ENCODE measurements at regions not wholly inside any gene's neighbourhood (a gene's known extent, or its start where the extent isn't known, plus 50 kb on each side); places are given as distances from the start of the nearest gene placed in this dataset.

DNA sequence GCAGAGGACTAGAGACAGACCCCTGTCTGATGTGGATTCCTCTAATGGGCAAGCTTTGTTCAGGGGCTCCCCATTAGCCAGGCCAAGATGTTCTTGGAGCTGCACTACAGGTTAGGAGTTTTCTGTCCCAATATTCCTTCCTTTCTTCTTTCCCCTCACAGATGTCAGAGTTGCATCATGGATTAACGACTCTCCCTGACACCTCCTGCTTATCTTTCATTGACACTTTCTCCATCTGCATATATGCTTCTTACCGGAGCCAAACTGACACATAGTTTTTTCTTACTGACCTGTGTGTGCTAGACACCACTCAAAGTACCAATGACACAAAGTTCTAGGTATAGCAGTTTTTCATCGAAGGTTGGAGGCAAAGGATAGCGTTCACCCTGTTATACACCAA is 228.6 kb upstream of the HCCS start:
- H3K36me3 ChIP-seq (ENCODE audit: control insufficient read depth, insufficient read depth, low read length), result no peaks in the 10 kb centered on the region
- in situ Hi-C loops (cut with HindIII; ENCODE audit: low pct_unique_long_range_greater_than_20kb, low sequenced_read_pairs), result no loop called here
- ATAC-seq, result no peak
- ChIA-PET CTCF (no interaction called here), POLR2A (no interaction called here)
- no peaks in the 10 kb centered on the region for H3K4me1 ChIP-seq (ENCODE audit: control insufficient read depth, insufficient read depth, low read length)
- no peak overlapping the region for H3K27ac ChIP-seq (ENCODE audit: low read length)
- no TSS peak for BruUV-seq (replicated peaks)
- no peak overlapping the region for H3K4me3 ChIP-seq (ENCODE audit: low read depth in 2 of 2, low read length in 2 of 2)
- intact Hi-C loops (cut with micrococcal nuclease; ENCODE audit: unreplicated experiment), result no loop called here
- TF ChIP-seq, protein P1, sequence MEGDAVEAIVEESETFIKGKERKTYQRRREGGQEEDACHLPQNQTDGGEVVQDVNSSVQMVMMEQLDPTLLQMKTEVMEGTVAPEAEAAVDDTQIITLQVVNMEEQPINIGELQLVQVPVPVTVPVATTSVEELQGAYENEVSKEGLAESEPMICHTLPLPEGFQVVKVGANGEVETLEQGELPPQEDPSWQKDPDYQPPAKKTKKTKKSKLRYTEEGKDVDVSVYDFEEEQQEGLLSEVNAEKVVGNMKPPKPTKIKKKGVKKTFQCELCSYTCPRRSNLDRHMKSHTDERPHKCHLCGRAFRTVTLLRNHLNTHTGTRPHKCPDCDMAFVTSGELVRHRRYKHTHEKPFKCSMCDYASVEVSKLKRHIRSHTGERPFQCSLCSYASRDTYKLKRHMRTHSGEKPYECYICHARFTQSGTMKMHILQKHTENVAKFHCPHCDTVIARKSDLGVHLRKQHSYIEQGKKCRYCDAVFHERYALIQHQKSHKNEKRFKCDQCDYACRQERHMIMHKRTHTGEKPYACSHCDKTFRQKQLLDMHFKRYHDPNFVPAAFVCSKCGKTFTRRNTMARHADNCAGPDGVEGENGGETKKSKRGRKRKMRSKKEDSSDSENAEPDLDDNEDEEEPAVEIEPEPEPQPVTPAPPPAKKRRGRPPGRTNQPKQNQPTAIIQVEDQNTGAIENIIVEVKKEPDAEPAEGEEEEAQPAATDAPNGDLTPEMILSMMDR (IDR thresholded peaks at IDR 0.05), result no peak
- TF ChIP-seq POLR2AphosphoS5 (IDR thresholded peaks at IDR 0.05; ENCODE audit: low read depth, low read length) (no peak), TCF7L2 (IDR thresholded peaks at IDR 0.05; ENCODE audit: low read depth, low read length) (no peak), SIN3A (IDR thresholded peaks at IDR 0.05; ENCODE audit: borderline replicate concordance, insufficient read depth, low read depth, low read length) (no peak)
- TF ChIP-seq, protein P2, sequence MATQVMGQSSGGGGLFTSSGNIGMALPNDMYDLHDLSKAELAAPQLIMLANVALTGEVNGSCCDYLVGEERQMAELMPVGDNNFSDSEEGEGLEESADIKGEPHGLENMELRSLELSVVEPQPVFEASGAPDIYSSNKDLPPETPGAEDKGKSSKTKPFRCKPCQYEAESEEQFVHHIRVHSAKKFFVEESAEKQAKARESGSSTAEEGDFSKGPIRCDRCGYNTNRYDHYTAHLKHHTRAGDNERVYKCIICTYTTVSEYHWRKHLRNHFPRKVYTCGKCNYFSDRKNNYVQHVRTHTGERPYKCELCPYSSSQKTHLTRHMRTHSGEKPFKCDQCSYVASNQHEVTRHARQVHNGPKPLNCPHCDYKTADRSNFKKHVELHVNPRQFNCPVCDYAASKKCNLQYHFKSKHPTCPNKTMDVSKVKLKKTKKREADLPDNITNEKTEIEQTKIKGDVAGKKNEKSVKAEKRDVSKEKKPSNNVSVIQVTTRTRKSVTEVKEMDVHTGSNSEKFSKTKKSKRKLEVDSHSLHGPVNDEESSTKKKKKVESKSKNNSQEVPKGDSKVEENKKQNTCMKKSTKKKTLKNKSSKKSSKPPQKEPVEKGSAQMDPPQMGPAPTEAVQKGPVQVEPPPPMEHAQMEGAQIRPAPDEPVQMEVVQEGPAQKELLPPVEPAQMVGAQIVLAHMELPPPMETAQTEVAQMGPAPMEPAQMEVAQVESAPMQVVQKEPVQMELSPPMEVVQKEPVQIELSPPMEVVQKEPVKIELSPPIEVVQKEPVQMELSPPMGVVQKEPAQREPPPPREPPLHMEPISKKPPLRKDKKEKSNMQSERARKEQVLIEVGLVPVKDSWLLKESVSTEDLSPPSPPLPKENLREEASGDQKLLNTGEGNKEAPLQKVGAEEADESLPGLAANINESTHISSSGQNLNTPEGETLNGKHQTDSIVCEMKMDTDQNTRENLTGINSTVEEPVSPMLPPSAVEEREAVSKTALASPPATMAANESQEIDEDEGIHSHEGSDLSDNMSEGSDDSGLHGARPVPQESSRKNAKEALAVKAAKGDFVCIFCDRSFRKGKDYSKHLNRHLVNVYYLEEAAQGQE (IDR thresholded peaks at IDR 0.05; ENCODE audit: insufficient read depth in 1 of 2, low read depth in 2 of 2, low read length in 1 of 2), result no peak
- DNase-seq (ENCODE audit: low read depth, low spot score), result no peak
- no peaks in the 10 kb centered on the region for H3K9me3 ChIP-seq (ENCODE audit: control insufficient read depth, insufficient read depth, low read depth, low read length)
- H3K27me3 ChIP-seq (ENCODE audit: control insufficient read depth, insufficient read depth, low read length), result no peaks in the 10 kb centered on the region

DNA sequence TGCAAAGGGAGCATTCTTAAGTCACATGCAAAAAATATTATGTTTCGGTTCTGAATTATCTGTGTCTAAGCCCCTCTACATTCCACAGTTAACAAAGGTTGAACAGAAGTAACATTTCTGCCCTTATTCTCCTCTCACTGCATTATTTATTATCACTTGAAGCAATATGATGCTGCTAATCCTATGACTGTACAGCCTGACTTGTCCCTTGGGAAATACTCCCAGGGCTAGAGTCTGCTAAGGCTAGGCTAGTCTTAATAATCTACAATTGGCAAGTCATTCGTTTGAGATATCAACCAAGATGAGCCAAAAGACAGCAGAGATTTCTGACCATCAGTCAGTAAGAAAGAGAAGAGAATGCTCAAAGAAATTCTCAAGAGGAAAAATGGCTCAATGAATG is 226.9 kb upstream of the HCCS start:
- DNase-seq (ENCODE audit: low read depth, low spot score), result no peak
- TF ChIP-seq, protein P1 (IDR thresholded peaks at IDR 0.05), result no peak
- TF ChIP-seq TCF7L2 (IDR thresholded peaks at IDR 0.05; ENCODE audit: low read depth, low read length) (no peak), SIN3A (IDR thresholded peaks at IDR 0.05; ENCODE audit: borderline replicate concordance, insufficient read depth, low read depth, low read length) (no peak), POLR2AphosphoS5 (IDR thresholded peaks at IDR 0.05; ENCODE audit: low read depth, low read length) (no peak)
- TF ChIP-seq, protein P2 (IDR thresholded peaks at IDR 0.05; ENCODE audit: insufficient read depth in 1 of 2, low read depth in 2 of 2, low read length in 1 of 2), result no peak
- no peaks in the 10 kb centered on the region for H3K9me3 ChIP-seq (ENCODE audit: control insufficient read depth, insufficient read depth, low read depth, low read length)
- no peaks in the 10 kb centered on the region for H3K4me1 ChIP-seq (ENCODE audit: control insufficient read depth, insufficient read depth, low read length)
- no peak for ATAC-seq
- intact Hi-C loops (cut with micrococcal nuclease; ENCODE audit: unreplicated experiment) (no loop called here), in situ Hi-C loops (cut with HindIII; ENCODE audit: low pct_unique_long_range_greater_than_20kb, low sequenced_read_pairs) (no loop called here)
- no peaks in the 10 kb centered on the region for H3K27me3 ChIP-seq (ENCODE audit: control insufficient read depth, insufficient read depth, low read length)
- ChIA-PET CTCF (no interaction called here), POLR2A (no interaction called here)
- no peaks in the 10 kb centered on the region for H3K36me3 ChIP-seq (ENCODE audit: control insufficient read depth, insufficient read depth, low read length)
- BruUV-seq (replicated peaks), result no TSS peak
- no peak overlapping the region for H3K27ac ChIP-seq (ENCODE audit: low read length)
- no peak overlapping the region for H3K4me3 ChIP-seq (ENCODE audit: low read depth in 2 of 2, low read length in 2 of 2)

All from Panc1 (cell line).